A549 (cell line): ENCODE measurements at regions not wholly inside any gene's neighbourhood (a gene's known extent, or its start where the extent isn't known, plus 50 kb on each side); places are given as distances from the start of the nearest gene placed in this dataset.

ENCODE experiments used
- BCL3 ChIP-seq: fragments of >200 bp; sonication (Bioruptor Twin); formaldehyde crosslinking; IDR thresholded peaks from 3 replicates; pipeline ENCODE4 v1.6.1; 2016
- ELK1 ChIP-seq: fragments of 150-350 bp; IDR thresholded peaks from 2 replicates; pipeline ENCODE4 v1.6.1; 2014; ENCODE audit warnings: low read depth, mild to moderate bottlenecking, low read length
- NFE2L2 ChIP-seq: fragments of 150-350 bp; conservative IDR thresholded peaks from 2 replicates; pipeline ENCODE4 v1.6.1; 2014; ENCODE audit warnings: low read length
- POLR2A ChIP-seq: IDR thresholded peaks from 2 replicates; pipeline ENCODE4 v1.6.1; 2012; ENCODE audit warnings: mild to moderate bottlenecking, low read length
- TF ChIP-seq, protein P1 (sequence below): IDR thresholded peaks from 2 replicates; pipeline ENCODE4 v1.6.1; 2012

GRCh38 chr11:87440076-87440770 lies 402.5 kb downstream of the TMEM135 start:
- no peak for TF ChIP-seq ELK1
- no peak for TF ChIP-seq POLR2A
- TF ChIP-seq, protein P1, sequence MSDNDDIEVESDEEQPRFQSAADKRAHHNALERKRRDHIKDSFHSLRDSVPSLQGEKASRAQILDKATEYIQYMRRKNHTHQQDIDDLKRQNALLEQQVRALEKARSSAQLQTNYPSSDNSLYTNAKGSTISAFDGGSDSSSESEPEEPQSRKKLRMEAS = no peak
- no peak for TF ChIP-seq BCL3
- TF ChIP-seq NFE2L2 = no peak
